IPS-18c (cell line): ENCODE measurements at regions not wholly inside any gene's neighbourhood (a gene's known extent, or its start where the extent isn't known, plus 50 kb on each side); places are given as distances from the start of the nearest gene placed in this dataset.

Experiments used
- H3K4me3 ChIP-seq: 2 replicates; pipeline ENCODE4 v1.7.0; 2013; ENCODE audit warnings: low read depth, mild to moderate bottlenecking, low read length, moderate library complexity; ENCODE audit not compliant: insufficient read depth
- H3K9me3 ChIP-seq: one replicate; pipeline ENCODE4 v1.6.1; 2013; ENCODE audit warnings: mild to moderate bottlenecking, low read length, moderate library complexity; ENCODE audit not compliant: control insufficient read depth, insufficient read depth

DNA sequence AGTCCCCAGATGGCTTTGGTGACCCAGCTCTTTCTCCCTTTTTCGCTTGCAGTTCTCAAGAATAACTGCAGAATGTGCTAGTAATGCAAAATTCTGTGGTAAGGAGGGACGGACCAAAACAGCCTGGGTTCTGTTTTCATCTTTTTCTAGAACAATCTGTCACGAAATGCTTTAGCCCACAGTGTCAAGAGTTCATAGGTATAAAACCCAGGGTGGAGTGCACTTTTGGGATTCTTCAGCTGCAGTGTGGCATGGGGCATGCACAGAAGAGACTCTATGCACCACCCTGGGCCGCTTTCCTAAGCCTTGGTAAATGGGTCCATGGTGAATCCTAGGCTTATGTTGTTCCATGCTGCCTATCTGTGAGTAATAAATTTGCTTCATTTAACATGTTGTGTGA, 1072.7 kb upstream of the GBE1 start:
- no peak overlapping the region for H3K4me3 ChIP-seq

DNA sequence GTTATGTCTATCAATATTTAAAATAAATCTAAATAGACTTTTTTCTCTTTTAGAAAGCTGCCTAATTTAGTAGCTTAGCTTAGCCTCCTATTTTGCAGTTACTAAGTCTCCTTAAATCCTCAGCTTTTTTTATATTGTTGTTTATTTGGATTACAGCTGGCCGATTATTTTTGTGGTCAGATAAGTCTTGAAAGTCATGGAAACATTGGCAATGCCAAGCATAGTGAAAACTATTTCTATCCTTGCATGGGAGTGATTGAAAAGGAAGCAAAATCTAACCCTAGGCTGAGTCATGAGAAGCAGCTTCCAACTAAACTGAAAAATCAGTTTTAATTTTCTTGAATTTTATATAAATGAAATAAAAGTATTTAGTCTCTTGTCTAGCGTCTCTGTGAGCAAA, 1063.0 kb upstream of the GBE1 start:
- Histone ChIP-seq H3K4me3 (no peak overlapping the region), H3K9me3 (no peaks in the 10 kb centered on the region)

More for the DNA sequence above, 1072.7 kb upstream of the GBE1 start:
- H3K9me3 ChIP-seq, result no peaks in the 10 kb centered on the region

DNA sequence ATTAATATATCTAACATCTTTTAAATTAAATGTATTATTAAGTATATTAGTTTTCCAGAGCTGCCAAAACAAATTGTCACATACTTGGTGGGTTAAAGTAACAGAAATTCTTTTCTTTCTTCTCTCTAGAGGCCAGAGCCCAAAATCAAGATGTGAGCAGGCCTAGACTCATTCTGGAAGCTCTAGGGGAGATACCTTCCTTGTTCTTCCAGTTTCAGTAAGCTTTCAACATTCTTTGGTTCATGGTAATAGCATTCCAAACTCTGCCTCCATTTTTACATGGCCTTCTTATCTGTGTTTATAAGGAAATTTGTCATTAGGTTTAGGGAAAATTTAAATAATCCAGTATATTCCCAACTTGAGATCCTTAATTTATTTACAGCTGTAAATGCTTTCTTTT, 1054.6 kb upstream of the GBE1 start:
- Histone ChIP-seq H3K9me3 (peaks cover 4% of the 10 kb centered on the region), H3K4me3 (no peak overlapping the region)

DNA sequence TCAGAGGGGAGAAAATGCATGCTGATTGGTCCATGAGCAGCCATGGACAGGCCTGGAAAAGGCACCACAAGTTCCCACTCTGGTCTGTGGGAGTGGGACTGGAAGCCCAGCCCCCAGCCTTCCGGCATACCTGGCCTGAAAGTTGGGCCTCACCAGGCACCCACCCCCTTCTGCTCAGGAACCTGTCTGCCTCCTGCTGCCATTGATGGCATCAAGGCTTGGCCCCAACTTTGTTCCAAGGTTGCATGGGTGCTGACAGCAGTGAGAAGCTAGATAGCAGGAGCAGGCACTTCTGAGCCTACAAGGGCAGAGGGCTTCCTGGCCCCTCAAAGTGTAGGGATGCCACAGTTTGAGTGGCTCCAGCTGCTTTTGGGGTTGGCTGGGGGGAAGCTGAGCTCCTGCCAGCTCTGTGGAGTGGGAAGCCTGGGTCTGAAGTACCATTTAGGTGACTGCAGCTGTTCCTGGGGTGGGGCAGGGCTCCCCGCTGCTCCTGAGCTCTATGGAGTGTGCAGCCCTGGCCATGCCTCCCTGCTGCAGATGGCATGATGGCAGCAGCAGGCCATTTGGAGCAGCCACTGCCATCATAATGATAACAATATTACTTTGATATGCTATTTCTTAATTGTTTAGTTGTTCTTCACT, 1054.1 kb upstream of the GBE1 start:
- Histone ChIP-seq H3K4me3 (no peak overlapping the region), H3K9me3 (peaks cover 4% of the 10 kb centered on the region)

DNA sequence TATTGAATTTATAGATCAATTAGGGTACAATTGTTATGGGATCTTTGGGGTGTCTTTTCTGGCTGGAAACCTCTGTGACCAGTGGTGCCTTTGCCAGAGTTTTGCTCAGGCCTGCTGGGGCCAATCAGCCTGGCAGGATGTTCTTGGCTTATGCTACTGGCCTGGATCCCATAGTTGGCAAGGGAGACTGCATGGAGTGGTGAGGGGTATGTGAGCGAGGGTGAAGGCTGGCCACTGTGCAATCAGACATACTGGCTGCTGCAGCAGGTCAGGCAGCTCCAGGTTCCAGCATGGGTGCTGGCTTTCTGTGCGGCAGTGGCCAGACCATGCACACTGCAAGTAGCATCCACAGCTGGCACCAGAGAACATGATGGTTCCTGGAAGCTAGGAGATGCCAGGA, 1053.2 kb upstream of the GBE1 start:
- Histone ChIP-seq H3K4me3 (no peak overlapping the region), H3K9me3 (peaks cover 4% of the 10 kb centered on the region)

DNA sequence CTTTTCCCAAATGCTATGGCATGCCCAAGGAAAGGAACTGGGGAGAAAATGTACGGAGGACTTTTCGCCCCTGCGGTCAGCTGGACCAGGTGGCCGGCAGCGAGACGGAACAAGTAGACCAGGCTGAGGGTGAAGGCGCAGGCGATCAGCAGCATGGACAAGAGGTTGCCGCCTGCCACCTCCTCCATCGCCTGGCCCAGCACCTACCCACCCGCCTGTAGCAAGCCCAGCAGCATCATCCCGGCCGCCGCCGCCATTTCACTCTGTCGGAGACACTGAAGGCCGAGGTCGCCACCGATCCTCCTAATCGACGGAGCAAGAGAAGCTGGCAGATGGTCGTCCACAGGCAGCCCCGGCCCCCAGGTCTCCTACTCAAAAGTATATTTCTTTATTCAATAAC, 1046.3 kb upstream of the GBE1 start:
- Histone ChIP-seq H3K4me3 (no peak overlapping the region), H3K9me3 (no peaks in the 10 kb centered on the region)

DNA sequence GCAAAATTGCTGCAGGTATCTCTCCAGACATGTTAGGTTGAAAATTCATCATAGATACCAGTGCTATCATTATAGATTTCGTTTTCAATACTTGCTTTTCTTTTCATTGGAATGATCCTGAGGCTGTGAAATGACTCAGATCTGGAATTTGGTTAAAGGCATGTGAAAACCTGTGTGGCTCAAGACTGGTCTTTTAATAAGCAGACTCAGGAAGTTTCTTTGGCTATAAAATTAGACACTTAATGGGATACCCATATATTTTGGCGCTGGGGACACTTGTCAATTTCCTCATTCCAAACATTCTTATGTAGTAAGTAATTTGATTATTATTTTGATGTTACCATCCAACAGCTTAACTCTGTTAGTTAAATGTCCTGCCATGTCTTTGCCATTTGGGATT, 1041.1 kb upstream of the GBE1 start:
- Histone ChIP-seq H3K9me3 (no peaks in the 10 kb centered on the region), H3K4me3 (no peak overlapping the region)

DNA sequence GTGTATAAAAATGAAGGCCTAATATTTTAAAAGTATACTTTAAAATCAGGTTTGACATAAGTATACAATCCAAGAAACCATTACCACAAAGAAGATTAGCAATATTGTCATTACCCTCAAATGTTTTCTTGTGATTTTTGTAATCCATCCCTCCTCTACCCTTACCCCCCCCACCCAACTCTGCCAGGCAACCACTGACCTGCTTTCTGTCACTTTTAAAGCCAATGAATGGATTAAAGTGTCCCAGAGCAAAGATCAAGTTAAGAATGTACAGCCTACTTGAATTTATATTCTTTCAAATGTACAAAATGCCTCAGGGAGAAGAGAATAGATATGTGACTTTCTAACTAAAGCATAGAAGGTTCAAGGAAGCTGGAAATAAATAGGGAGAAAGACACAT, 1038.8 kb upstream of the GBE1 start:
- Histone ChIP-seq H3K4me3 (no peak overlapping the region), H3K9me3 (no peaks in the 10 kb centered on the region)

DNA sequence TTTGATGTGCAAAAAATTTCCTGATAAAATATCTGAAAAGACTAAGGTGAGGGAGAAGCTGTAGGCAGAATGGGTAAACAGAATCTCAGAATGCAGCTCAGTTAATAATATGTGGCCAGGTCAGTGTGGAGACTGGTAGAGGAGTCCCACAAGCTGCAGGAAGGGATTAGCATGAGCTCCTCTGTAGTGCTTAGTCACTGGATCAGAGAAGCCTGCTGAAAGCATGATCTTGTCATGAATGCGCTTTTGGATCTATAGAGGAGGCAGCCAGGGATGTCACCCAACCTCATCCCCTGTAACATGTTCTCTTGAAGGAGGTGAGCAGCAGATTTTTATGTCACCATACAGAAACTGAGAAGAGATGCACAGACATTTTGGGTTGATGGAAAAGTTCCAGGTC, 1035.3 kb upstream of the GBE1 start:
- Histone ChIP-seq H3K9me3 (no peaks in the 10 kb centered on the region), H3K4me3 (no peak overlapping the region)

DNA sequence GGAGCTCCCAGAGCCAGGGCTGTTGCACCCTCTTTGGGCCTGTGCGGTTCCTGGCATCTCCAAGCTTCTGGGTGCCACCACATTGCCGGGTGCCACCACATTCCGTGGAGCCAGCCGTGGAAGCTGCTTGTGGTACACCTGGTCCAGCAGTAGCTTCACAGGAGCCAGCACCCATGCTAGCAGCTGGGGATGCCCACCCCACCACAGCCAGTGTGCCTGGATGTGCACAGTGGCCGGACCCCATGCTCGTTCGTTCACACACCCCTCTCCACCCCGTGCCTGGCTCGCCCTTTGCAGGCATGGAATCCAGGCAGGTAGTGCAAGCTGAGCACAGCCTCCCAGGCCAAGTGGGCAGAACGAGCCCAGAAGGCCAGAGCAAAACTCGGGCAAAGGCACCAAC, 1029.8 kb upstream of the GBE1 start:
- peaks cover 4% of the 10 kb centered on the region for H3K9me3 ChIP-seq
- H3K4me3 ChIP-seq, result no peak overlapping the region

DNA sequence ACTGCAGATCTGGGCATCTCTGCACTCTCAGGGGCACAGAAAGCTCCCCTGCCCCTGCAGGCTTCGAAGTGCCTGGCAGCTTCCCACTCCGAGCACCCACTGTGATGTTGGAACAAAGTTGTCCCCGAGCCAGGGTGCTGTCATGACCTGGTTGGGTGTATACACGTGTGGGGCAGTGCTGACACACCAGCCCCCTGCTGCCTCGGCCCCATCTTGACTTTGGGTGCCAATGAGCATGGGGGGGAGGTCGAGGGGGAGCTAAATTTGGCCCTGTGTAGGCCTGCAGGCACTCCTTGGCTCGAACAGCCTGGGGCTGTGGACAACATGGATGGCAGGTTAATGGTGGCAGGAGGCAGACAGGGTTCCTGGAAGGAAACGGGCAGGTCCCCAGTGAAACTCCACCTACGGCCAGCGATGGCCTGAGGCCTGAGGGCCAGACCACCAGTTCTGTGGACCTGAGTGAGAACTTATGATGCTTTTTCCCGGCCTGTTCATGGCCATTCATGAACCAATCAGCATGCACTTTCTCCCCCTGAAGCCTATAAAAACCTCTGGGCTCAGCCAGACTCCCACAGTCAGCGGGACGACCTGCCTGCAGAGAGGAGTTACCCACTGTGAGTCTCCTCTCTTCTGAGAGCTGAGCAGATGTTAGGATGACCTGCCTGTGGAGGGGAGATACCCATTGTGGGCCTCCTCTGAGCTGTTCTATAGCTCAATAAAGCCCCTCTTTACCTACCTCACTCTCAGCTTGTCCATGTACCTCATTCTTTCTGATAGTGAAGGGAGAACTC, 1029.1 kb upstream of the GBE1 start:
- H3K9me3 ChIP-seq, result peaks cover 4% of the 10 kb centered on the region
- H3K4me3 ChIP-seq, result no peak overlapping the region

DNA sequence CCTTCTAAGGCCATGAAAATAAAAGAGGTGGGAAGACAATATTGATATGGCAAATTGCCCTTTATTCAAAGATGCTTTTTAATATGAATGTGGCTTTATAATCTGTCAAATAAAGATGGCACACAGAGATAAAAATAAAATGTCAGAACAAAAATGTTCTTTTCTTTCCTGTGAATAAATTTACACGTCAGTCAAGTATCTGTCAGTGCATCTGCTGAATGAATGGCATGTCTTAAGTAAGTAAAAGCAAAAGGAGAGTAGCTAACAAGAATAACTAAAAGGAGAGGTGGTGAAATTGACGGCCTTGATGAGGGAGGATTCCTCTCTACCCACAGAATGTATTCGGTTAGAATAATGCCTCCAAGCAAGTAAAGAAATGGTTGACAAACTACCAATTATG, 1021.7 kb upstream of the GBE1 start:
- H3K9me3 ChIP-seq, result no peaks in the 10 kb centered on the region
- no peak overlapping the region for H3K4me3 ChIP-seq

DNA sequence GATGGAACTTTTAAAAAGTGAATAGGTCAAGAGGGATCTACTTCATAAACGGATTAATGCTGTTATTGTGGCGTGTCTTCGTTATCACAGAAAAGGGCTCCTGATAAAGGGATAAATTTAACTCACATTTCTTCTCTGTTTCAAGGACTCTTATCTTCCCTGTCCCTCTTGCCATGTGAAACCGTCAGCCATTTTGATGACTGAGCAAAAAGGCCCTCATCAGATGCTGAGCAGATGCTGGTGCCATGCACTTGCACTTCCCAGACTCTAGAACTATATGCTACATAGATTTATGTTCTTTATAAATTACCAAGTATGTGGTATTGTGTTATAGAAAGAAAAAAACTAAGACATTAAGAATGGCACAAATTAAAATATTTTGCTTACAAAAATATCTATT, 1011.8 kb upstream of the GBE1 start:
- H3K4me3 ChIP-seq, result no peak overlapping the region
- H3K9me3 ChIP-seq, result no peaks in the 10 kb centered on the region

DNA sequence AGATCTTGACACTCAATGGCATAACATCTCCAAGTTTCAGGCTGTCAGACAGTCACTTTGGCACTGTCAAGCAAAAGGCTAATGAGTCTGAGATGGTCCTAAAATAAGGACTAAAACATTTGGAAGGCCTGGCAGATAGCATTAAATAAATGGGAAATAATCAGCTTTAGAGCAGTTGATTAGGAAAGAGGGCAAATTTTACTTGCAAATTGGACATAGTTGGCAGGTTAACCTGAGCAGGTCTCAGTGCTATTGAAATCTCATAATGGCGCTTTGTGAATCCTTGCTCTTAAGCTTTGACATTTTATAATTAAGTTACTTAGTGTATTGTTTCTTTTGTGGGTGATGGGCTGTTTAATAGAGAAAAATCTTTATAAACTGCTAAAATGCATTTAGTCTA, 1003.1 kb upstream of the GBE1 start:
- no peak overlapping the region for H3K4me3 ChIP-seq
- H3K9me3 ChIP-seq, result no peaks in the 10 kb centered on the region

DNA sequence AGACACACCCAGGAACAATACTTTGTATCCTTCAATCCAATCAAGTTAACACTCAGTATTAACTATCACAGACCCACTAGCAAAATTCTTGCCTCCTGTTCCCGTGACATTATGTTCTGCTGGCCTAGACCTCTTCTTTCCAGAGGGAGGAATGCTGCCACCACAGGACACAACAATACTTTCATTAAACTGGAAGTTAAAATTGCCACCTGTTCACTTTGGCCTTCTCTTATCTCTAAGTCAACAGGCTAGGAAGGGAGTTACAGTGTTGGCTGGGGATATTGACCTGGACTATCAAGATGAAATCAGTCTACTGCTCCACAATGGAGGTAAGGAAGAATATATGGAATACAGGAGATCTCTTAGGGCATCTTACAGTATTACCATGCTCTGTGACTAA, 1000.4 kb upstream of the GBE1 start:
- Histone ChIP-seq H3K9me3 (no peaks in the 10 kb centered on the region), H3K4me3 (no peak overlapping the region)

DNA sequence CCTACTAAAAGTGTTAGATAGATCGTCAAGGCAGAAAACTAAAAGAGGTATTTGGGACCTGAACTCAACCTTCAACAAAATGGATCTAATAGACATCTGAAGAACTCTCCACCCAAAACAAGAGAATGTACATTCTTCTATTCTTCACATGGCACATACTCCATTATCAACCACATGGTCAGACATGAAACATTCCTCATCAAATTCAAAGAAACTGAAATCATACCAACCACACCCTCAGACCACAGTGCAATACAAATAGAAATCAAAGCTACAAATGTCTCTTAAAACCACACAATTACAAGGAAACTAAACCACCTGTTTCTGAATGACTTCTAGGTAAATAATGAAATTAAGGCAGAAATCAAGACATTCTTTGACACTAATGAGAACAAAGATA, 984.1 kb upstream of the GBE1 start:
- Histone ChIP-seq H3K9me3 (no peaks in the 10 kb centered on the region), H3K4me3 (no peak overlapping the region)

DNA sequence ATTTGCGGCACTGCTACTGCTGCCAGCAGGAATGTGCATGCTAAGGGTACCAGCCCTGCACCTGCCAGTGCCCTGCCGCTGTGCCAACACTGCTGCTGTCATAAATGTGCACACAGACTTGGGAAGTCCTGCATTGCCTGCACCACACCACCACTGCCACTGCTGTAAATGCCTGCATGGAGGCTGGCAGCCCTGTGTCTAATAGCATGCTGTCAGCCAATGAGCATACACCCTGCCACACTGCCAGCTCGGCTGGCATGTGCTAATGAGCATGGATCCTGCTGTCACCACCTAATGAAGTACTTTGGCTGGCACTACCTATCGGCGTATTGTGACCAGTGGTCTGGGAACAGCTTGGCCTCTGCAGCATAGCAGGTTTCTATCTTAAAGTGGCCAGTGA, 981.8 kb upstream of the GBE1 start:
- no peaks in the 10 kb centered on the region for H3K9me3 ChIP-seq
- no peak overlapping the region for H3K4me3 ChIP-seq

DNA sequence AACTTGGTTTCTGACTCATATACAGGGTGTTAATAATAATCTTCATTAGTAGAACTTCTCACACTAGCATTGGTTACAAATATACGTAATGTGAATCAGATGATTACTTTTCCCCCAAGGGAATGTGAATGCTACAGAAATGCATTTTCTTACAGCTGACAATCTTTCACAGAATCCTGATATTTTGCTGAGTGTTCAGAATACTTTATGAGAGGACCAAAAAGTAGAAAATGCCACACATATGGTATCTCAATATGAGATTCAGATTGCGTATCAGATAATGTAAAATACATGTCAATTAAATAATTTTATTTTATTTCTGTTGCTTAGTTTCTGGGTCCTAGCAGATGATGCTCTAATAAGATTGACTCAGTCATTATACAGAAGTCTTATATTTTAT, 979.9 kb upstream of the GBE1 start:
- Histone ChIP-seq H3K9me3 (no peaks in the 10 kb centered on the region), H3K4me3 (no peak overlapping the region)

DNA sequence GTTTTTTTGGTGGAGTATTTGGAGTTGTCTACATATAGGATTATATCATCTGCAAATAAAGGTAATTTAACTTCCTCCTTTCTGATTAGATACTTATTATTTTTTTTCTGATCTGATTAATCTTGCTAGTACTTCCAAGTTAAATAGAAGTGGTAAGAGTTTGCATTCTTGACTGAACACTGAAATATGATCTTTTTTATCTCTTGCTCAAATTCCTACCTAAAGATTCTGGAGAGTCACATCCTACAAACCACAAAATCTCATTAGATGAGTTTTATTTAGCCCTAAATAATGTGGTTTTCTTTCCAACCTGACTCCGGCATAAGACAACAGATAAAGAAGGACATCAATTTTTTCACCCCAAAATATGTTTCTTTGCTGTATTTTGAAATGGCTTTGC, 977.9 kb upstream of the GBE1 start:
- no peak overlapping the region for H3K4me3 ChIP-seq
- no peaks in the 10 kb centered on the region for H3K9me3 ChIP-seq
